ENCODE measurements at regions not wholly inside any gene's neighbourhood (a gene's known extent, or its start where the extent isn't known, plus 50 kb on each side); places are given as distances from the start of the nearest gene placed in this dataset.

GRCh38 chr7:131147604-131148003 lies 180.1 kb upstream of the MKLN1 start:
- no peaks in the 10 kb centered on the region for H3K79me2 ChIP-seq (ENCODE audit: control insufficient read depth, insufficient read depth, low read length)
- no peak overlapping the region for H2AFZ ChIP-seq (ENCODE audit: control insufficient read depth, low read length)
- no peak overlapping the region for H3K9ac ChIP-seq (ENCODE audit: control insufficient read depth, extremely low read depth, insufficient read depth, low read length)
- no peak for FAIRE-seq
- H3K27ac ChIP-seq (ENCODE audit: control insufficient read depth, insufficient read depth, low read length), result no peak overlapping the region
- no peak for DNase-seq (ENCODE audit: low read depth, low spot score)
- no peak overlapping the region for H3K4me3 ChIP-seq (ENCODE audit: control insufficient read depth in 2 of 3, extremely low read depth in 1 of 3, insufficient read depth in 2 of 3, low read depth in 1 of 3, low read length in 3 of 3)
- no peaks in the 10 kb centered on the region for H3K27me3 ChIP-seq (ENCODE audit: control insufficient read depth, extremely low read depth, insufficient read depth, low read length)
- TF ChIP-seq EZH2 (IDR thresholded peaks at IDR 0.05; ENCODE audit: low read length) (no peak), CTCF (optimal IDR thresholded peaks at IDR 0.05 in 1 of 3, IDR thresholded peaks at IDR 0.05 in 1 of 3, conservative IDR thresholded peaks at IDR 0.05 in 1 of 3; ENCODE audit: extremely low read depth in 1 of 3, insufficient read depth in 2 of 3, low read length in 3 of 3) (no peak)
- H3K9me3 ChIP-seq (ENCODE audit: control insufficient read depth, low read depth, low read length), result no peaks in the 10 kb centered on the region
- dilution Hi-C loops (cut with MboI; ENCODE audit: extremely low pct_ligation_motif_present, low sequenced_read_pairs), result no loop called here
- no peaks in the 10 kb centered on the region for H3K36me3 ChIP-seq (ENCODE audit: control insufficient read depth in 2 of 2, extremely low read depth in 1 of 2, insufficient read depth in 2 of 2, low read length in 2 of 2)
- H3K4me1 ChIP-seq (ENCODE audit: control insufficient read depth, extremely low read depth, insufficient read depth, low read length), result peaks cover 3% of the 10 kb centered on the region
- H3K4me2 ChIP-seq (ENCODE audit: control insufficient read depth, extremely low read depth, insufficient read depth, low read depth, low read length), result no peak overlapping the region
- no peaks in the 10 kb centered on the region for H4K20me1 ChIP-seq (ENCODE audit: control insufficient read depth, extremely low read depth, insufficient read depth, low read length)
- H3K9me1 ChIP-seq (ENCODE audit: control insufficient read depth, extremely low read depth, insufficient read depth, low read length), result no peaks in the 10 kb centered on the region

- H3K79me2 ChIP-seq (ENCODE audit: control insufficient read depth, insufficient read depth, low read length), result no peaks in the 10 kb centered on the region
- H3K9me3 ChIP-seq (ENCODE audit: control insufficient read depth, low read depth, low read length), result no peaks in the 10 kb centered on the region
- peaks cover 3% of the 10 kb centered on the region for H3K4me1 ChIP-seq (ENCODE audit: control insufficient read depth, extremely low read depth, insufficient read depth, low read length)
- H3K27me3 ChIP-seq (ENCODE audit: control insufficient read depth, extremely low read depth, insufficient read depth, low read length), result no peaks in the 10 kb centered on the region
- TF ChIP-seq CTCF (optimal IDR thresholded peaks at IDR 0.05 in 1 of 3, IDR thresholded peaks at IDR 0.05 in 1 of 3, conservative IDR thresholded peaks at IDR 0.05 in 1 of 3; ENCODE audit: extremely low read depth in 1 of 3, insufficient read depth in 2 of 3, low read length in 3 of 3) (no peak), EZH2 (IDR thresholded peaks at IDR 0.05; ENCODE audit: low read length) (no peak)
- H3K27ac ChIP-seq (ENCODE audit: control insufficient read depth, insufficient read depth, low read length), result no peak overlapping the region
- FAIRE-seq, result no peak
- dilution Hi-C loops (cut with MboI; ENCODE audit: extremely low pct_ligation_motif_present, low sequenced_read_pairs), result no loop called here
- no peak overlapping the region for H3K4me3 ChIP-seq (ENCODE audit: control insufficient read depth in 2 of 3, extremely low read depth in 1 of 3, insufficient read depth in 2 of 3, low read depth in 1 of 3, low read length in 3 of 3)
- H3K9ac ChIP-seq (ENCODE audit: control insufficient read depth, extremely low read depth, insufficient read depth, low read length), result no peak overlapping the region
- no peak overlapping the region for H3K4me2 ChIP-seq (ENCODE audit: control insufficient read depth, extremely low read depth, insufficient read depth, low read depth, low read length)
- no peaks in the 10 kb centered on the region for H4K20me1 ChIP-seq (ENCODE audit: control insufficient read depth, extremely low read depth, insufficient read depth, low read length)
- DNase-seq (ENCODE audit: low read depth, low spot score), result no peak
- H3K36me3 ChIP-seq (ENCODE audit: control insufficient read depth in 2 of 2, extremely low read depth in 1 of 2, insufficient read depth in 2 of 2, low read length in 2 of 2), result no peaks in the 10 kb centered on the region
- H3K9me1 ChIP-seq (ENCODE audit: control insufficient read depth, extremely low read depth, insufficient read depth, low read length), result no peaks in the 10 kb centered on the region
- no peak overlapping the region for H2AFZ ChIP-seq (ENCODE audit: control insufficient read depth, low read length)
Measured at GRCh38 chr7:131148258-131148657, 179.4 kb upstream of the MKLN1 start.

Data from keratinocyte (primary cell).